ENCODE measurements at regions not wholly inside any gene's neighbourhood (a gene's known extent, or its start where the extent isn't known, plus 50 kb on each side); places are given as distances from the start of the nearest gene placed in this dataset.
"Not testable (repeated sequence)": the region's sequence is repeated elsewhere in the genome, so short reads cannot be mapped to it uniquely, and the experiment has no call there.

DNA sequence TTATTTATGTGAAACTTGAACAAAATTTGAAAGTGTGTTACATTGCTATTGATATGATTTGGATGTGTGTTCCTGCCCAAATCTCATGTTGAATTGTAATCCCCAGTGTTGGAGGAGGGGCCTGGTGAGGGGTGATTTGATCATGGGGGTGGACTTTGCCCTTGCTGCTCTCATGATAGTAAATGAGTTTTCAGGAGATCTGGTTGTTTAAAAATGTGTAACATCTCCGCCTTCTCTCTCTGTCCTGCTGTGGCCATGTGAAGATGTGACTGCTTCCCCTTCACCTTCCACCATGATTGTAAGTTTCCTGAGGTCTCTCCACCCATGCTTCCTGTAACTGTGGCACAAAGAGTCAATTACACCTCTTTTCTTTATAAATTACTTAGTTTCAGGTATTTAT is 1731.0 kb downstream of the SLITRK5 start:
- no peak for ATAC-seq
- H3K27me3 ChIP-seq: no peaks in the 10 kb centered on the region
- intact Hi-C loops (cut with DNase I): no loop called here
- TF ChIP-seq, protein P1, sequence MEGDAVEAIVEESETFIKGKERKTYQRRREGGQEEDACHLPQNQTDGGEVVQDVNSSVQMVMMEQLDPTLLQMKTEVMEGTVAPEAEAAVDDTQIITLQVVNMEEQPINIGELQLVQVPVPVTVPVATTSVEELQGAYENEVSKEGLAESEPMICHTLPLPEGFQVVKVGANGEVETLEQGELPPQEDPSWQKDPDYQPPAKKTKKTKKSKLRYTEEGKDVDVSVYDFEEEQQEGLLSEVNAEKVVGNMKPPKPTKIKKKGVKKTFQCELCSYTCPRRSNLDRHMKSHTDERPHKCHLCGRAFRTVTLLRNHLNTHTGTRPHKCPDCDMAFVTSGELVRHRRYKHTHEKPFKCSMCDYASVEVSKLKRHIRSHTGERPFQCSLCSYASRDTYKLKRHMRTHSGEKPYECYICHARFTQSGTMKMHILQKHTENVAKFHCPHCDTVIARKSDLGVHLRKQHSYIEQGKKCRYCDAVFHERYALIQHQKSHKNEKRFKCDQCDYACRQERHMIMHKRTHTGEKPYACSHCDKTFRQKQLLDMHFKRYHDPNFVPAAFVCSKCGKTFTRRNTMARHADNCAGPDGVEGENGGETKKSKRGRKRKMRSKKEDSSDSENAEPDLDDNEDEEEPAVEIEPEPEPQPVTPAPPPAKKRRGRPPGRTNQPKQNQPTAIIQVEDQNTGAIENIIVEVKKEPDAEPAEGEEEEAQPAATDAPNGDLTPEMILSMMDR (IDR thresholded peaks at IDR 0.05): no peak
- peaks cover 0 to 16% (median 5%) of the 10 kb centered on the region in 11 donors for H3K9me3 ChIP-seq
- WGBS, 2 donors: 77 to 89% methylated on average over 1 of the region's 1 CpG
- DNase-seq: no peak
- H3K4me1 ChIP-seq: peaks cover 0 to 10% (median 0%) of the 10 kb centered on the region in 9 donors
- no peak overlapping the region for H3K27ac ChIP-seq
- no peaks in the 10 kb centered on the region for H3K36me3 ChIP-seq
- H3K4me3 ChIP-seq: no peak overlapping the region

DNA sequence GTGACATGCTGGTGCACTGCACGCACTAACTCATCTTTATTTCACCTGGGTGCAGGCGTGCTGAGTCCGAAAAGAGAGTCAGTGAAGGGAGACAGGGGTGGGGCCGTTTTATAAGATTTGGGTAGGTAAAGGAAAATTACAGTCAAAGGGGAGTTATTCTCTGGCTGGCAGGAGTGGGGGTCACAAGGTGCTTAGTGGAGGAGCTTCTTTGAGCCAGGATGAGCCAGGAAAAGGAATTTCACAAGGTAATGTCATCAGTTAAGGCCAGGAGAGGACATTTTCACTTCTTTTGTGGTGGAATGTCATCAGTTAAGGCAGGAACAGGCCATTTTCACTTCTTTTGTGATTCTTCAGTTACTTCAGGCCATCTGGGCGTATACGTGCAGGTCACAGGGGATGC is 1734.9 kb downstream of the SLITRK5 start:
- H3K4me3 ChIP-seq; intact Hi-C loops (cut with DNase I); H3K9me3 ChIP-seq; H3K27ac ChIP-seq; DNase-seq; H3K4me1 ChIP-seq; ATAC-seq; H3K27me3 ChIP-seq; H3K36me3 ChIP-seq: not testable (repeated sequence)
- WGBS, 2 donors: 88 to 90% methylated on average over 6 of the region's 6 CpGs

DNA sequence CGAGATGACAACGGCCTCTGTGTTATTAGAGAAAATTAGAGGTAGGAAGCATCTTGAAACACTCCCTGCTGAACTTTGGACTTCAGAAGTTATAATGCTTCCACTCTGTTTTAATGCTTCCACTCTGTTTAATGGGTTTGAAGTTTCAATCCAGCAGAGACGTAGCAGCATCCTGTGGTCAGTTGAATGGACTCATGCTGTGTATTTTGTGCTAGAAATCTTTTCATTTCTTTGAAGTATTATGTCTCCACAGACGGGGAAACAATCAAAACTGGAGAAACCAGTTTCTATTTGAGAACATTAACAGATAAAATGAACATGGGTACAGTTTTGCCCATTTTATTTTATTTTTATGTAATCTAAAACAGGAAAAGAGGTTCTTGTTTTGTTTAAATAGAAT is 1736.2 kb downstream of the SLITRK5 start:
- TF ChIP-seq, protein P1 (IDR thresholded peaks at IDR 0.05): no peak
- 71 to 73% methylated on average over 4 of the region's 4 CpGs for WGBS, 2 donors
- Histone ChIP-seq H3K36me3 (no peaks in the 10 kb centered on the region), H3K4me1 (no peaks in the 10 kb centered on the region), H3K9me3 (no peaks in the 10 kb centered on the region), H3K4me3 (no peak overlapping the region), H3K27me3 (no peaks in the 10 kb centered on the region), H3K27ac (no peak overlapping the region)
- ATAC-seq: no peak
- no peak for DNase-seq
- intact Hi-C loops (cut with DNase I): no loop called here

DNA sequence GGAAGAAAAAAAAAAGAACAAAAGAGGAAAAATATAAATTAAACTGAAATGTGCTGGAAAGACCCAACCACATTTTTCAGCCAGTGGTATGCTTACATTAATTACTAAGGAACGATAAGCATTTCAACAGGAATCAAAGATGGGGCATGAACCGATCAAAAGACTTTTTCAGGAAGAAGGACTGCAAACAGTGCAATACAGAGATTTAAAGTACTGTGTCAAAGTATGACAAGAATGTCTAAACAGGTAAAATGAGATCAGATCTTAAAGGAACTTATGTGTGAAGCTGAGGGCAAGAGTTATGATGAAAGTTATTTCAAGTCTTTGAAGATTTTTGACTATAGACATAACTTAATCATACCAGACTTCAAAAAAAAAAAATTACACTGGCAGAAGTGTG is 1761.8 kb downstream of the SLITRK5 start:
- TF ChIP-seq, protein P1 (IDR thresholded peaks at IDR 0.05): no peak
- H3K36me3 ChIP-seq: no peaks in the 10 kb centered on the region
- no peak overlapping the region for H3K27ac ChIP-seq
- no peak overlapping the region for H3K4me3 ChIP-seq
- no peaks in the 10 kb centered on the region for H3K27me3 ChIP-seq
- no peak for ATAC-seq
- no peaks in the 10 kb centered on the region for H3K9me3 ChIP-seq
- 60 to 68% methylated on average over 2 of the region's 2 CpGs for WGBS, 2 donors
- intact Hi-C loops (cut with DNase I): loop anchor here in 3 of 10 donors (10.0 kb wide), 1 partner anchor 262 kb away; no protein-coding TSS in a partner anchor
- no peaks in the 10 kb centered on the region for H3K4me1 ChIP-seq
- DNase-seq: no peak

DNA sequence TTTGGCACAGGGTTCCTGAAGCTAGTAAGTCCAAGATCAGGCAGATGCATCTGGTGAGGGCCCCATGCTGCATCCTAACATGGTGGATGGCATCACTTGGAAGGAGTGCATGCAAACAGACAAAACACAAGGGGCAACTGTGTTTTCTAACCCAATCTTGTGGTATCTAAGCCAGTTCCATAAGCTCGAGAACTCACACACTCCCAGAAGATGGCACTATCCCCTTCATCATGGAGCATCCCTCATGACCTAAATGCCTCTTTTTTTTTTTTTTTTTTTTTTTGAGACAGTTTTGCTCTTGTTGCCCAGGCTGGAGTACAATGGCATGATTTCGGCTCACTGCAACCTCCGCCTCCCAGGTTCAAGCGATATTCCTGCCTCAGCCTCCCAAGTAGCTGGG is 1763.5 kb downstream of the SLITRK5 start:
- H3K27ac ChIP-seq, DNase-seq, H3K27me3 ChIP-seq, H3K4me1 ChIP-seq, H3K36me3 ChIP-seq, ATAC-seq, H3K4me3 ChIP-seq, H3K9me3 ChIP-seq: not testable (repeated sequence)
- TF ChIP-seq, protein P1 (IDR thresholded peaks at IDR 0.05): peak in 1 of 9 donors; percentile 14
- intact Hi-C loops (cut with DNase I): loop anchor here in 3 of 10 donors (10.0 kb wide), 1 partner anchor 260 kb away; no protein-coding TSS in a partner anchor
- 84 to 89% methylated on average over 4 of the region's 4 CpGs for WGBS, 2 donors

Data from heart right ventricle (tissue), 16 donors.